Glutamatergic neuron (in vitro differentiated cells): ENCODE measurements at regions not wholly inside any gene's neighbourhood (a gene's known extent, or its start where the extent isn't known, plus 50 kb on each side); places are given as distances from the start of the nearest gene placed in this dataset.

ENCODE experiments used
- DNase-seq: peaks from one replicate; pipeline ENCODE4 v3.0.0; 2022
- H3K27ac Mint-ChIP-seq: one replicate; pipeline ENCODE4 v1.8.0; 2020; ENCODE audit warnings: mild to moderate bottlenecking, mixed read lengths, inconsistent platforms; ENCODE audit not compliant: unreplicated experiment
- H3K27me3 Mint-ChIP-seq: one replicate; pipeline ENCODE4 v1.8.0; 2020; ENCODE audit warnings: mild to moderate bottlenecking, moderate library complexity, mixed read lengths, inconsistent platforms; ENCODE audit not compliant: unreplicated experiment
- H3K36me3 Mint-ChIP-seq: one replicate; pipeline ENCODE4 v1.8.0; 2020; ENCODE audit warnings: mild to moderate bottlenecking, mixed read lengths, inconsistent platforms; ENCODE audit not compliant: unreplicated experiment
- H3K4me1 Mint-ChIP-seq: one replicate; pipeline ENCODE4 v1.8.0; 2020; ENCODE audit warnings: mild to moderate bottlenecking, low read depth, mixed read lengths, inconsistent platforms; ENCODE audit not compliant: unreplicated experiment
- H3K4me3 Mint-ChIP-seq: one replicate; pipeline ENCODE4 v1.8.0; 2020; ENCODE audit warnings: mild to moderate bottlenecking, mixed read lengths, inconsistent platforms; ENCODE audit not compliant: unreplicated experiment
- H3K9me3 Mint-ChIP-seq: one replicate; pipeline ENCODE4 v1.8.0; 2020; ENCODE audit warnings: mild to moderate bottlenecking, moderate library complexity, mixed read lengths, inconsistent platforms; ENCODE audit not compliant: unreplicated experiment
- TF ChIP-seq, protein P1 (sequence below): fragments of 200-600 bp; sonication (generic); IDR thresholded peaks from one replicate; pipeline ENCODE4 v1.5.0; 2021; ENCODE audit not compliant: partially characterized antibody, unreplicated experiment

- no peak for DNase-seq
- no peaks in the 10 kb centered on the region for H3K4me1 Mint-ChIP-seq
- peak overlapping the region; percentile 90 for H3K4me3 Mint-ChIP-seq
- no peaks in the 10 kb centered on the region for H3K36me3 Mint-ChIP-seq
- TF ChIP-seq, protein P1, sequence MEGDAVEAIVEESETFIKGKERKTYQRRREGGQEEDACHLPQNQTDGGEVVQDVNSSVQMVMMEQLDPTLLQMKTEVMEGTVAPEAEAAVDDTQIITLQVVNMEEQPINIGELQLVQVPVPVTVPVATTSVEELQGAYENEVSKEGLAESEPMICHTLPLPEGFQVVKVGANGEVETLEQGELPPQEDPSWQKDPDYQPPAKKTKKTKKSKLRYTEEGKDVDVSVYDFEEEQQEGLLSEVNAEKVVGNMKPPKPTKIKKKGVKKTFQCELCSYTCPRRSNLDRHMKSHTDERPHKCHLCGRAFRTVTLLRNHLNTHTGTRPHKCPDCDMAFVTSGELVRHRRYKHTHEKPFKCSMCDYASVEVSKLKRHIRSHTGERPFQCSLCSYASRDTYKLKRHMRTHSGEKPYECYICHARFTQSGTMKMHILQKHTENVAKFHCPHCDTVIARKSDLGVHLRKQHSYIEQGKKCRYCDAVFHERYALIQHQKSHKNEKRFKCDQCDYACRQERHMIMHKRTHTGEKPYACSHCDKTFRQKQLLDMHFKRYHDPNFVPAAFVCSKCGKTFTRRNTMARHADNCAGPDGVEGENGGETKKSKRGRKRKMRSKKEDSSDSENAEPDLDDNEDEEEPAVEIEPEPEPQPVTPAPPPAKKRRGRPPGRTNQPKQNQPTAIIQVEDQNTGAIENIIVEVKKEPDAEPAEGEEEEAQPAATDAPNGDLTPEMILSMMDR = no peak
- H3K27ac Mint-ChIP-seq = no peak overlapping the region
- no peaks in the 10 kb centered on the region for H3K9me3 Mint-ChIP-seq
- peaks cover 4% of the 10 kb centered on the region for H3K27me3 Mint-ChIP-seq
These were observed 142.5 kb upstream of the CTAGE1 start for GRCh38 chr18:22560275-22560610.

GRCh38 chr18:22560797-22561196, 143.1 kb upstream of the CTAGE1 start:
- TF ChIP-seq, protein P1 = no peak
- no peaks in the 10 kb centered on the region for H3K9me3 Mint-ChIP-seq
- H3K36me3 Mint-ChIP-seq = no peaks in the 10 kb centered on the region
- DNase-seq = no peak
- no peak overlapping the region for H3K4me3 Mint-ChIP-seq
- H3K27ac Mint-ChIP-seq = no peak overlapping the region
- H3K27me3 Mint-ChIP-seq = peaks cover 4% of the 10 kb centered on the region
- no peaks in the 10 kb centered on the region for H3K4me1 Mint-ChIP-seq

- Mint-ChIP-seq H3K4me3 (no peak overlapping the region), H3K4me1 (no peaks in the 10 kb centered on the region), H3K27ac (no peak overlapping the region), H3K27me3 (no peaks in the 10 kb centered on the region), H3K9me3 (no peaks in the 10 kb centered on the region), H3K36me3 (no peaks in the 10 kb centered on the region)
- DNase-seq = no peak
- TF ChIP-seq, protein P1 = peak; percentile 45
These were observed 145.5 kb upstream of the CTAGE1 start for GRCh38 chr18:22563164-22563583.

DNA sequence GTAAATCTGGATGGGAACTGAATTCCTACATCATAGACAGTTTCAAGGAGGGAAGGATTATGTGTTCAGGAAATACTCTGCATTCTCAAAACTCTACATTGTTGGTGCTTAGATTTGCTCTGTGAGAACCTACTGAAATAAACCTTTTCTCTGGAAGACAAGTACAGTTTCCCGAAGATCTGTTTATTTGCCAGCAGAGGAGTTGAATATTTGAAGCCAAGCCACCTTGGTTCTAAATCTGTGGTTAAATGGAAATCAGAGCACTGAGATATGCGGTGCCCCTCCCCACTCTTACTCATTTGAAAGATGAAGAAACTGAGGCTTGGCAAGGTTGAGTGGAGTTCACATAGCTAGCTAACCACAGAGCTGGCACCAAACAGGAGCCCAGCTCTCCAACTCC, 146.3 kb upstream of the CTAGE1 start:
- no peaks in the 10 kb centered on the region for H3K27me3 Mint-ChIP-seq
- no peak for DNase-seq

DNA sequence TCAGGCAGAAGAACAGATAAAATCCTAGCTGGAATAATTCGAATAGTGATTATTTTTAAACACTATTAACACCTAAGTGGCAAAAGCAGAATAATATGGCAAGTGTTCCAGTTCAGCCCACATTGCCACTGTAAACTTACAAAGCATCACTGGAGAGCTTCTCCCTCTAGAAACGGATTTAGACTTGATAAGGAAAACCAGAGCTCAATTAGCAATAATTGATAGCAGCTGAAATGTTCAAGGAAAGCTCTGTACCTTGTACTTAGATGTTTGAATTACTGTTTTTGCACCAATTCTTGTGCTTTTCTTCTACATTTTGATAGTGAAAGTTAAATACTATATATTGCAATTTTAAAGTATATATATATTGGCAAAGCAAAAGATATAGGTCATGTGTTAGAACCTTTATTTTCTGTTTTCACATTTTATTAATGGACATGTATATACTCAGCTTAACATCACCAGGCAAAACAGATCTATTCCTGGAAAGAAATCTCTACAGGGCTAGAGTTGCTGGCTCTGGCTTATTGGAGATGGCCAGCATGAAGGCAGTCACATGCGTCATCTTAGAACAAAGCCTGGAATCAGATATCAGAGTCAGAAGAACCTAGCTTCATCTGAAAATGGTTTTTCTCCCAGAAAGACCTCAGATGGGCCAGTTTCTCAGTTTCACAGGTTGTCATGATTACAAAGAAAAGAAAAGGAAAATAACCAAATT, 149.1 kb upstream of the CTAGE1 start:
- TF ChIP-seq, protein P1 = no peak
- Mint-ChIP-seq H3K27ac (no peak overlapping the region), H3K4me1 (no peaks in the 10 kb centered on the region), H3K36me3 (no peaks in the 10 kb centered on the region), H3K27me3 (no peaks in the 10 kb centered on the region), H3K4me3 (no peak overlapping the region), H3K9me3 (no peaks in the 10 kb centered on the region)
- no peak for DNase-seq

More for the DNA sequence above, 146.3 kb upstream of the CTAGE1 start:
- H3K9me3 Mint-ChIP-seq = no peaks in the 10 kb centered on the region
- no peaks in the 10 kb centered on the region for H3K4me1 Mint-ChIP-seq
- no peak overlapping the region for H3K4me3 Mint-ChIP-seq
- H3K36me3 Mint-ChIP-seq = no peaks in the 10 kb centered on the region
- TF ChIP-seq, protein P1 = no peak
- no peak overlapping the region for H3K27ac Mint-ChIP-seq
